ENCODE measurements at regions not wholly inside any gene's neighbourhood (a gene's known extent, or its start where the extent isn't known, plus 50 kb on each side); places are given as distances from the start of the nearest gene placed in this dataset.

DNA sequence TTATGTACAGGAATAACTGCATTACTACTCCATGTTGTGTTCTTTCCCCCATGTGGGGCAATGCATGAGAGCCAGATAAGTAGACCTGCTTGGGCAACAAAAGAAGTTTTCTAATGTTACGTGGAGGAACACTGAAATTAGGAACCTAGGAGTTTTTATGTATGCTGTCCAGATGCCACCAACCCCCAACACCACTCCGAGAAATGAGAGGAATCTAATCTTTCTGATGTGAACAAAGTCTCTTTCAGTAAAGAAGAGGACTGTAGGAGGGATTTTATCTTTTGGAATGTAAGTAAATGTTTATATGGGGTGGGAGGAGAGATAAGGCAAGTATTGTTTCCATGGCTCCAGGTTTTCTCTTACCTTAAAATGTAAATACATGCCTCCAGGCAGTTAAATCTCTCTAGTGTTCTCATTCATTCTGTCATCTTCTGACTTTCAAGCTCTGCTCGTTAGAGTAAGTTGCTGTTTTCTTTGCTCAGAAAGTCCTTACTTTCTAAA is 820.6 kb downstream of the PCDH17 start (continued):
- TF ChIP-seq CAMTA2 (CRISPR knock-in tag; IDR thresholded peaks at IDR 0.05; ENCODE audit: borderline replicate concordance), result no peak
- TF ChIP-seq ZFP62 (CRISPR knock-in tag; IDR thresholded peaks at IDR 0.05), result no peak
- TF ChIP-seq GTF2F1 (IDR thresholded peaks at IDR 0.05; ENCODE audit: low read length), result no peak
- TF ChIP-seq, protein P1, sequence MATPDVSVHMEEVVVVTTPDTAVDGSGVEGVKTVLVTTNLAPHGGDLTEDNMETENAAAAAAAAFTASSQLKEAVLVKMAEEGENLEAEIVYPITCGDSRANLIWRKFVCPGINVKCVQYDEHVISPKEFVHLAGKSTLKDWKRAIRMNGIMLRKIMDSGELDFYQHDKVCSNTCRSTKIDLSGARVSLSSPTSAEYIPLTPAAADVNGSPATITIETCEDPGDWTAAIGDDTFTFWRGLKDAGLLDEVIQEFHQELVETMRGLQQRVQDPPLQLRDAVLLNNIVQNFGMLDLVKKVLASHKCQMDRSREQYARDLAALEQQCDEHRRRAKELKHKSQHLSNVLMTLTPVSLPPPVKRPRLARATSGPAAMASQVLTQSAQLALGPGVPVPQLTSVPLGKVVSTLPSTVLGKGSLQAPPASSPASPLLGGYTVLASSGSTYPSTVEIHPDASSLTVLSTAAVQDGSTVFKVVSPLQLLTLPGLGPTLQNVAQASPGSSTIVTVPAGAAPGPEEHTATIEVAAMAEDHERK (CRISPR knock-in tag; IDR thresholded peaks at IDR 0.05; ENCODE audit: low read depth), result no peak
- TF ChIP-seq JUN (CRISPR knock-in tag; IDR thresholded peaks at IDR 0.05), result no peak
- TF ChIP-seq, protein P2, sequence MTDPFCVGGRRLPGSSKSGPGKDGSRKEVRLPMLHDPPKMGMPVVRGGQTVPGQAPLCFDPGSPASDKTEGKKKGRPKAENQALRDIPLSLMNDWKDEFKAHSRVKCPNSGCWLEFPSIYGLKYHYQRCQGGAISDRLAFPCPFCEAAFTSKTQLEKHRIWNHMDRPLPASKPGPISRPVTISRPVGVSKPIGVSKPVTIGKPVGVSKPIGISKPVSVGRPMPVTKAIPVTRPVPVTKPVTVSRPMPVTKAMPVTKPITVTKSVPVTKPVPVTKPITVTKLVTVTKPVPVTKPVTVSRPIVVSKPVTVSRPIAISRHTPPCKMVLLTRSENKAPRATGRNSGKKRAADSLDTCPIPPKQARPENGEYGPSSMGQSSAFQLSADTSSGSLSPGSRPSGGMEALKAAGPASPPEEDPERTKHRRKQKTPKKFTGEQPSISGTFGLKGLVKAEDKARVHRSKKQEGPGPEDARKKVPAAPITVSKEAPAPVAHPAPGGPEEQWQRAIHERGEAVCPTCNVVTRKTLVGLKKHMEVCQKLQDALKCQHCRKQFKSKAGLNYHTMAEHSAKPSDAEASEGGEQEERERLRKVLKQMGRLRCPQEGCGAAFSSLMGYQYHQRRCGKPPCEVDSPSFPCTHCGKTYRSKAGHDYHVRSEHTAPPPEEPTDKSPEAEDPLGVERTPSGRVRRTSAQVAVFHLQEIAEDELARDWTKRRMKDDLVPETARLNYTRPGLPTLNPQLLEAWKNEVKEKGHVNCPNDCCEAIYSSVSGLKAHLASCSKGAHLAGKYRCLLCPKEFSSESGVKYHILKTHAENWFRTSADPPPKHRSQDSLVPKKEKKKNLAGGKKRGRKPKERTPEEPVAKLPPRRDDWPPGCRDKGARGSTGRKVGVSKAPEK (CRISPR knock-in tag; IDR thresholded peaks at IDR 0.05; ENCODE audit: borderline replicate concordance), result no peak
- no peak for TF ChIP-seq REXO4 (CRISPR knock-in tag; IDR thresholded peaks at IDR 0.05; ENCODE audit: borderline replicate concordance)
- no peak for TF ChIP-seq NFKBIZ (CRISPR knock-in tag; IDR thresholded peaks at IDR 0.05)
- TF ChIP-seq, protein P3, sequence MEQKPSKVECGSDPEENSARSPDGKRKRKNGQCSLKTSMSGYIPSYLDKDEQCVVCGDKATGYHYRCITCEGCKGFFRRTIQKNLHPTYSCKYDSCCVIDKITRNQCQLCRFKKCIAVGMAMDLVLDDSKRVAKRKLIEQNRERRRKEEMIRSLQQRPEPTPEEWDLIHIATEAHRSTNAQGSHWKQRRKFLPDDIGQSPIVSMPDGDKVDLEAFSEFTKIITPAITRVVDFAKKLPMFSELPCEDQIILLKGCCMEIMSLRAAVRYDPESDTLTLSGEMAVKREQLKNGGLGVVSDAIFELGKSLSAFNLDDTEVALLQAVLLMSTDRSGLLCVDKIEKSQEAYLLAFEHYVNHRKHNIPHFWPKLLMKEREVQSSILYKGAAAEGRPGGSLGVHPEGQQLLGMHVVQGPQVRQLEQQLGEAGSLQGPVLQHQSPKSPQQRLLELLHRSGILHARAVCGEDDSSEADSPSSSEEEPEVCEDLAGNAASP (CRISPR knock-in tag; IDR thresholded peaks at IDR 0.05; ENCODE audit: borderline replicate concordance), result no peak; the same call in 1 of the 2 replicates
- TF ChIP-seq, protein P4, sequence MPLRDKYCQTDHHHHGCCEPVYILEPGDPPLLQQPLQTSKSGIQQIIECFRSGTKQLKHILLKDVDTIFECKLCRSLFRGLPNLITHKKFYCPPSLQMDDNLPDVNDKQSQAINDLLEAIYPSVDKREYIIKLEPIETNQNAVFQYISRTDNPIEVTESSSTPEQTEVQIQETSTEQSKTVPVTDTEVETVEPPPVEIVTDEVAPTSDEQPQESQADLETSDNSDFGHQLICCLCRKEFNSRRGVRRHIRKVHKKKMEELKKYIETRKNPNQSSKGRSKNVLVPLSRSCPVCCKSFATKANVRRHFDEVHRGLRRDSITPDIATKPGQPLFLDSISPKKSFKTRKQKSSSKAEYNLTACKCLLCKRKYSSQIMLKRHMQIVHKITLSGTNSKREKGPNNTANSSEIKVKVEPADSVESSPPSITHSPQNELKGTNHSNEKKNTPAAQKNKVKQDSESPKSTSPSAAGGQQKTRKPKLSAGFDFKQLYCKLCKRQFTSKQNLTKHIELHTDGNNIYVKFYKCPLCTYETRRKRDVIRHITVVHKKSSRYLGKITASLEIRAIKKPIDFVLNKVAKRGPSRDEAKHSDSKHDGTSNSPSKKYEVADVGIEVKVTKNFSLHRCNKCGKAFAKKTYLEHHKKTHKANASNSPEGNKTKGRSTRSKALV (CRISPR knock-in tag; IDR thresholded peaks at IDR 0.05), result no peak
- TF ChIP-seq, protein P5, sequence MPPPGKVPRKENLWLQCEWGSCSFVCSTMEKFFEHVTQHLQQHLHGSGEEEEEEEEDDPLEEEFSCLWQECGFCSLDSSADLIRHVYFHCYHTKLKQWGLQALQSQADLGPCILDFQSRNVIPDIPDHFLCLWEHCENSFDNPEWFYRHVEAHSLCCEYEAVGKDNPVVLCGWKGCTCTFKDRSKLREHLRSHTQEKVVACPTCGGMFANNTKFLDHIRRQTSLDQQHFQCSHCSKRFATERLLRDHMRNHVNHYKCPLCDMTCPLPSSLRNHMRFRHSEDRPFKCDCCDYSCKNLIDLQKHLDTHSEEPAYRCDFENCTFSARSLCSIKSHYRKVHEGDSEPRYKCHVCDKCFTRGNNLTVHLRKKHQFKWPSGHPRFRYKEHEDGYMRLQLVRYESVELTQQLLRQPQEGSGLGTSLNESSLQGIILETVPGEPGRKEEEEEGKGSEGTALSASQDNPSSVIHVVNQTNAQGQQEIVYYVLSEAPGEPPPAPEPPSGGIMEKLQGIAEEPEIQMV (CRISPR knock-in tag; IDR thresholded peaks at IDR 0.05; ENCODE audit: low read depth), result no peak
- TF ChIP-seq ZSCAN21 (CRISPR knock-in tag; IDR thresholded peaks at IDR 0.05; ENCODE audit: borderline replicate concordance), result no peak
- TF ChIP-seq THYN1 (CRISPR knock-in tag; IDR thresholded peaks at IDR 0.05; ENCODE audit: borderline replicate concordance, low read depth), result no peak
- no peak for TF ChIP-seq ZNF891 (CRISPR knock-in tag; IDR thresholded peaks at IDR 0.05)
- TF ChIP-seq, protein P6, sequence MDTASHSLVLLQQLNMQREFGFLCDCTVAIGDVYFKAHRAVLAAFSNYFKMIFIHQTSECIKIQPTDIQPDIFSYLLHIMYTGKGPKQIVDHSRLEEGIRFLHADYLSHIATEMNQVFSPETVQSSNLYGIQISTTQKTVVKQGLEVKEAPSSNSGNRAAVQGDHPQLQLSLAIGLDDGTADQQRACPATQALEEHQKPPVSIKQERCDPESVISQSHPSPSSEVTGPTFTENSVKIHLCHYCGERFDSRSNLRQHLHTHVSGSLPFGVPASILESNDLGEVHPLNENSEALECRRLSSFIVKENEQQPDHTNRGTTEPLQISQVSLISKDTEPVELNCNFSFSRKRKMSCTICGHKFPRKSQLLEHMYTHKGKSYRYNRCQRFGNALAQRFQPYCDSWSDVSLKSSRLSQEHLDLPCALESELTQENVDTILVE (CRISPR knock-in tag; IDR thresholded peaks at IDR 0.05), result no peak
- no peak for TF ChIP-seq KAT7 (CRISPR knock-in tag; IDR thresholded peaks at IDR 0.05; ENCODE audit: borderline replicate concordance)
- no peak for TF ChIP-seq POLR2AphosphoS2 (IDR thresholded peaks at IDR 0.05; ENCODE audit: low read depth, low read length)
- no peak for TF ChIP-seq ZBTB8A (CRISPR knock-in tag; IDR thresholded peaks at IDR 0.05; ENCODE audit: borderline replicate concordance, low read depth)
- TF ChIP-seq ZNF598 (CRISPR knock-in tag; IDR thresholded peaks at IDR 0.05; ENCODE audit: borderline replicate concordance), result no peak
- peak; percentile 31; the same call in 1 of the 2 replicates for TF ChIP-seq RXRB (CRISPR knock-in tag; IDR thresholded peaks at IDR 0.05; ENCODE audit: borderline replicate concordance)

All from HepG2 (cell line).